ENCODE measurements at regions not wholly inside any gene's neighbourhood (a gene's known extent, or its start where the extent isn't known, plus 50 kb on each side); places are given as distances from the start of the nearest gene placed in this dataset.
"Not testable (repeated sequence)": the region's sequence is repeated elsewhere in the genome, so short reads cannot be mapped to it uniquely, and the experiment has no call there.

DNA sequence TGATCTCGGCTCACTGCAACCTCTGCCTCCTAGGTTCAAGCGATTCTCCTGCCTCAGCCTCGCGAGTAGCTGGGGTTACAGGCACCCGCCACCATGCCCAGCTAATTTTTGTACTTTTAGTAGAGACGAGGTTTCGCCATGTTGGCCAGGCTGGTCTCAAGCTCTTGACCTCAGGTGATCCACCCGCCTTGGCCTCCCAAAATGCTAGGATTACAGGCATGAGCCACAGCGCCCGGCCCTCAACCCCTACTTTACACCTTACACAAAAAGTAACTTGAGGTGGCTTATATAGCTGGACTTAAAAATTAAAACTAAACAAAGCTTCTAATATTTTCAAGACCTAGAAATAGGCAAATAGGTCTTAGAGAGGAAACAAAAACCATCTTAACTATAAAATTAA lies 524.0 kb upstream of the FAM174A start:
- H4K20me1 ChIP-seq (ENCODE audit: control insufficient read depth, insufficient read depth, low read length, poor library complexity, severe bottlenecking); H2AFZ ChIP-seq (ENCODE audit: insufficient read depth, low read depth, low read length, poor library complexity, severe bottlenecking); H3K27me3 Mint-ChIP-seq; H3K4me2 ChIP-seq (replicated peaks; ENCODE audit: low read depth, low read length, poor library complexity, severe bottlenecking); H3K4me1 ChIP-seq (ENCODE audit: control insufficient read depth in 2 of 2, insufficient read depth in 2 of 2, low read length in 2 of 2); POLR2A ChIA-PET; H3K36me3 ChIP-seq (replicated peaks in 1 of 2; ENCODE audit: control extremely low read depth in 1 of 2, control insufficient read depth in 1 of 2, extremely low read depth in 1 of 2, insufficient read depth in 2 of 2, low read length in 1 of 2); H3K4me3 Mint-ChIP-seq; DNase-seq; H3K9me3 Mint-ChIP-seq (ENCODE audit: insufficient read depth); ATAC-seq (ENCODE audit: low read depth); H3K4me3 ChIP-seq (ENCODE audit: control extremely low read depth in 1 of 5, extremely low read depth in 1 of 5, insufficient read depth in 1 of 5, low read depth in 2 of 5, low read length in 4 of 5); H3K27ac Mint-ChIP-seq; H3K27me3 ChIP-seq (replicated peaks in 1 of 4; ENCODE audit: control extremely low read depth in 1 of 4, control insufficient read depth in 3 of 4, insufficient read depth in 4 of 4, low read length in 3 of 4); H3K27ac ChIP-seq (ENCODE audit: low read length in 2 of 2); H3K9me3 ChIP-seq (ENCODE audit: control extremely low read depth in 1 of 3, control insufficient read depth in 2 of 3, insufficient read depth in 1 of 3, low read length in 2 of 3); H3K4me1 Mint-ChIP-seq; H3K79me2 ChIP-seq (ENCODE audit: control insufficient read depth, insufficient read depth, low read length); H3K9ac ChIP-seq (ENCODE audit: low read length); intact Hi-C loops (cut with micrococcal nuclease); CTCF ChIA-PET: not testable (repeated sequence)
- 99% methylated on average over 7 of the region's 10 CpGs for WGBS (ENCODE audit: insufficient coverage)

- ChIA-PET CTCF (no interaction called here), POLR2A (no interaction called here)
- H3K9me3 ChIP-seq (ENCODE audit: control extremely low read depth in 1 of 3, control insufficient read depth in 2 of 3, insufficient read depth in 1 of 3, low read length in 2 of 3) = no peaks in the 10 kb centered on the region
- no peak overlapping the region for H3K4me3 ChIP-seq (ENCODE audit: control extremely low read depth in 1 of 5, extremely low read depth in 1 of 5, insufficient read depth in 1 of 5, low read depth in 2 of 5, low read length in 4 of 5)
- no peak overlapping the region for H3K9ac ChIP-seq (ENCODE audit: low read length)
- no peaks in the 10 kb centered on the region for H4K20me1 ChIP-seq (ENCODE audit: control insufficient read depth, insufficient read depth, low read length, poor library complexity, severe bottlenecking)
- Mint-ChIP-seq H3K4me3 (no peak overlapping the region), H3K27ac (no peak overlapping the region), H3K4me1 (no peaks in the 10 kb centered on the region), H3K27me3 (no peaks in the 10 kb centered on the region), H3K9me3 (ENCODE audit: insufficient read depth) (peaks cover 4% of the 10 kb centered on the region)
- no peak overlapping the region for H3K27ac ChIP-seq (ENCODE audit: low read length in 2 of 2)
- H2AFZ ChIP-seq (ENCODE audit: insufficient read depth, low read depth, low read length, poor library complexity, severe bottlenecking) = no peak overlapping the region
- no peak for DNase-seq
- H3K27me3 ChIP-seq (replicated peaks in 1 of 4; ENCODE audit: control extremely low read depth in 1 of 4, control insufficient read depth in 3 of 4, insufficient read depth in 4 of 4, low read length in 3 of 4) = no peaks in the 10 kb centered on the region
- H3K4me1 ChIP-seq (ENCODE audit: control insufficient read depth in 2 of 2, insufficient read depth in 2 of 2, low read length in 2 of 2) = no peaks in the 10 kb centered on the region
- no peak overlapping the region for H3K4me2 ChIP-seq (replicated peaks; ENCODE audit: low read depth, low read length, poor library complexity, severe bottlenecking)
- no peaks in the 10 kb centered on the region for H3K79me2 ChIP-seq (ENCODE audit: control insufficient read depth, insufficient read depth, low read length)
- no peak for ATAC-seq (ENCODE audit: low read depth)
- H3K36me3 ChIP-seq (replicated peaks in 1 of 2; ENCODE audit: control extremely low read depth in 1 of 2, control insufficient read depth in 1 of 2, extremely low read depth in 1 of 2, insufficient read depth in 2 of 2, low read length in 1 of 2) = no peaks in the 10 kb centered on the region
- intact Hi-C loops (cut with micrococcal nuclease) = no loop called here
- no peak for TF ChIP-seq CTCF (IDR thresholded peaks at IDR 0.05)
- TF ChIP-seq EZH2 (IDR thresholded peaks at IDR 0.05; ENCODE audit: borderline replicate concordance, insufficient read depth, low read depth, low read length, poor library complexity, severe bottlenecking) = no peak
These were observed 530.2 kb upstream of the FAM174A start for GRCh38 chr5:100004969-100005368.

Measured in B cell (primary cell).